ENCODE measurements at regions not wholly inside any gene's neighbourhood (a gene's known extent, or its start where the extent isn't known, plus 50 kb on each side); places are given as distances from the start of the nearest gene placed in this dataset.

- TF ChIP-seq CTCF (conservative IDR thresholded peaks at IDR 0.05; ENCODE audit: control insufficient read depth, insufficient read depth, low read depth, low read length), result no peak
- no peak overlapping the region for H3K4me3 ChIP-seq (ENCODE audit: control insufficient read depth, low read depth, low read length)
- no peak for DNase-seq (ENCODE audit: low read depth)
Measured at GRCh38 chr4:96646146-96646545, 806.3 kb downstream of the PDHA2 start.

GRCh38 chr4:96649536-96649935 lies 809.6 kb downstream of the PDHA2 start:
- no peak for TF ChIP-seq CTCF (conservative IDR thresholded peaks at IDR 0.05; ENCODE audit: control insufficient read depth, insufficient read depth, low read depth, low read length)
- H3K4me3 ChIP-seq (ENCODE audit: control insufficient read depth, low read depth, low read length), result no peak overlapping the region
- no peak for DNase-seq (ENCODE audit: low read depth)

- no peak overlapping the region for H3K4me3 ChIP-seq (ENCODE audit: control insufficient read depth, low read depth, low read length)
- TF ChIP-seq CTCF (conservative IDR thresholded peaks at IDR 0.05; ENCODE audit: control insufficient read depth, insufficient read depth, low read depth, low read length), result no peak
- no peak for DNase-seq (ENCODE audit: low read depth)
Measured at GRCh38 chr4:96652158-96652557, 812.3 kb downstream of the PDHA2 start.

- H3K4me3 ChIP-seq (ENCODE audit: control insufficient read depth, low read depth, low read length), result no peak overlapping the region
- no peak for DNase-seq (ENCODE audit: low read depth)
- TF ChIP-seq CTCF (conservative IDR thresholded peaks at IDR 0.05; ENCODE audit: control insufficient read depth, insufficient read depth, low read depth, low read length), result no peak
Measured at GRCh38 chr4:96652821-96653220, 812.9 kb downstream of the PDHA2 start.

- no peak for DNase-seq (ENCODE audit: low read depth)
- TF ChIP-seq CTCF (conservative IDR thresholded peaks at IDR 0.05; ENCODE audit: control insufficient read depth, insufficient read depth, low read depth, low read length), result no peak
- no peak overlapping the region for H3K4me3 ChIP-seq (ENCODE audit: control insufficient read depth, low read depth, low read length)
Measured at GRCh38 chr4:96654045-96654444, 814.2 kb downstream of the PDHA2 start.

- no peak overlapping the region for H3K4me3 ChIP-seq (ENCODE audit: control insufficient read depth, low read depth, low read length)
- DNase-seq (ENCODE audit: low read depth), result no peak
- no peak for TF ChIP-seq CTCF (conservative IDR thresholded peaks at IDR 0.05; ENCODE audit: control insufficient read depth, insufficient read depth, low read depth, low read length)
Measured at GRCh38 chr4:96670381-96670780, 830.5 kb downstream of the PDHA2 start.

- H3K4me3 ChIP-seq (ENCODE audit: control insufficient read depth, low read depth, low read length), result no peak overlapping the region
- no peak for TF ChIP-seq CTCF (conservative IDR thresholded peaks at IDR 0.05; ENCODE audit: control insufficient read depth, insufficient read depth, low read depth, low read length)
- DNase-seq (ENCODE audit: low read depth), result no peak
Measured at GRCh38 chr4:96675416-96675815, 835.5 kb downstream of the PDHA2 start.

Measured in fibroblast of mammary gland (primary cell).